ENCODE measurements at regions not wholly inside any gene's neighbourhood (a gene's known extent, or its start where the extent isn't known, plus 50 kb on each side); places are given as distances from the start of the nearest gene placed in this dataset.
A peak's percentile ranks its signal among the peaks of the same experiment; 100 is the strongest.

GRCh38 chr1:83807231-83807630 lies 191.7 kb downstream of the TTLL7 start:
- Histone ChIP-seq H3K36me3 (replicated peaks in 1 of 2; ENCODE audit: control insufficient read depth in 2 of 2, insufficient read depth in 2 of 2, low read length in 2 of 2) (no peaks in the 10 kb centered on the region), H3K4me1 (ENCODE audit: control insufficient read depth in 2 of 2, insufficient read depth in 1 of 2, low read depth in 1 of 2, low read length in 2 of 2) (peaks cover 2 to 10% of the 10 kb centered on the region in 2 donors), H3K27me3 (ENCODE audit: control insufficient read depth in 3 of 3, insufficient read depth in 3 of 3, low read depth in 1 of 3, low read length in 3 of 3) (no peaks in the 10 kb centered on the region), H3K14ac (ENCODE audit: low read length) (no peak overlapping the region), H2AK5ac (ENCODE audit: low read depth, low read length) (no peak overlapping the region), H2BK5ac (ENCODE audit: low read length) (no peak overlapping the region), H3K4me3 (ENCODE audit: low read length in 2 of 2) (no peak overlapping the region), H2BK15ac (ENCODE audit: low read length) (no peak overlapping the region), H2AFZ (ENCODE audit: low read length) (no peak overlapping the region), H3K4me2 (ENCODE audit: insufficient read depth, low read length, poor library complexity, severe bottlenecking) (no peak overlapping the region), H4K91ac (ENCODE audit: low read depth, low read length, poor library complexity) (no peak overlapping the region), H3K79me1 (ENCODE audit: low read depth, low read length) (no peaks in the 10 kb centered on the region), H3K9me3 (replicated peaks in 1 of 2; ENCODE audit: control insufficient read depth in 2 of 2, insufficient read depth in 1 of 2, low read depth in 1 of 2, low read length in 2 of 2) (no peaks in the 10 kb centered on the region), H3K18ac (ENCODE audit: low read length) (no peak overlapping the region), H3K9ac (ENCODE audit: low read depth, low read length, poor library complexity) (no peak overlapping the region), H3K27ac (replicated peaks; ENCODE audit: low read length) (no peak overlapping the region), H3K23ac (ENCODE audit: low read depth, low read length, poor library complexity) (no peak overlapping the region), H3K4ac (ENCODE audit: low read length) (no peak overlapping the region), H2BK12ac (ENCODE audit: low read length) (no peak overlapping the region), H4K8ac (ENCODE audit: low read depth, low read length) (no peak overlapping the region), H2BK120ac (ENCODE audit: low read depth, low read length) (no peak overlapping the region)
- WGBS, 2 donors (ENCODE audit: extremely low coverage in 2 of 2, insufficient read length in 2 of 2, insufficient replicate concordance in 1 of 2), result no CpG with 5 or more reads among the region's 1 CpG
- DNase-seq (ENCODE audit: low spot score), result no peak

GRCh38 chr1:83805921-83806320 lies 193.0 kb downstream of the TTLL7 start:
- H3K14ac ChIP-seq (ENCODE audit: low read length), result no peak overlapping the region
- H3K4me3 ChIP-seq (ENCODE audit: low read length in 2 of 2), result no peak overlapping the region
- no peaks in the 10 kb centered on the region for H3K36me3 ChIP-seq (replicated peaks in 1 of 2; ENCODE audit: control insufficient read depth in 2 of 2, insufficient read depth in 2 of 2, low read length in 2 of 2)
- no peak overlapping the region for H3K27ac ChIP-seq (replicated peaks; ENCODE audit: low read length)
- H2AFZ ChIP-seq (ENCODE audit: low read length), result no peak overlapping the region
- no peak overlapping the region for H2BK120ac ChIP-seq (ENCODE audit: low read depth, low read length)
- no peak overlapping the region for H4K8ac ChIP-seq (ENCODE audit: low read depth, low read length)
- no peaks in the 10 kb centered on the region for H3K79me1 ChIP-seq (ENCODE audit: low read depth, low read length)
- H3K4me1 ChIP-seq (ENCODE audit: control insufficient read depth in 2 of 2, insufficient read depth in 1 of 2, low read depth in 1 of 2, low read length in 2 of 2), result peaks cover 2 to 10% of the 10 kb centered on the region in 2 donors
- H2BK5ac ChIP-seq (ENCODE audit: low read length), result no peak overlapping the region
- no peaks in the 10 kb centered on the region for H3K27me3 ChIP-seq (ENCODE audit: control insufficient read depth in 3 of 3, insufficient read depth in 3 of 3, low read depth in 1 of 3, low read length in 3 of 3)
- no peaks in the 10 kb centered on the region for H3K9me3 ChIP-seq (replicated peaks in 1 of 2; ENCODE audit: control insufficient read depth in 2 of 2, insufficient read depth in 1 of 2, low read depth in 1 of 2, low read length in 2 of 2)
- H2BK12ac ChIP-seq (ENCODE audit: low read length), result no peak overlapping the region
- H3K18ac ChIP-seq (ENCODE audit: low read length), result no peak overlapping the region
- no peak overlapping the region for H2BK15ac ChIP-seq (ENCODE audit: low read length)
- no peak overlapping the region for H2AK5ac ChIP-seq (ENCODE audit: low read depth, low read length)
- WGBS, 2 donors (ENCODE audit: extremely low coverage in 2 of 2, insufficient read length in 2 of 2, insufficient replicate concordance in 1 of 2), result no CpG with 5 or more reads among the region's 4 CpGs
- H3K23ac ChIP-seq (ENCODE audit: low read depth, low read length, poor library complexity), result no peak overlapping the region
- DNase-seq (ENCODE audit: low spot score), result no peak
- H3K4ac ChIP-seq (ENCODE audit: low read length), result no peak overlapping the region
- H3K9ac ChIP-seq (ENCODE audit: low read depth, low read length, poor library complexity), result no peak overlapping the region
- H3K4me2 ChIP-seq (ENCODE audit: insufficient read depth, low read length, poor library complexity, severe bottlenecking), result no peak overlapping the region
- H4K91ac ChIP-seq (ENCODE audit: low read depth, low read length, poor library complexity), result no peak overlapping the region

- Histone ChIP-seq H4K8ac (ENCODE audit: low read depth, low read length) (no peak overlapping the region), H3K4me1 (ENCODE audit: control insufficient read depth in 2 of 2, insufficient read depth in 1 of 2, low read depth in 1 of 2, low read length in 2 of 2) (peaks cover 13 to 21% of the 10 kb centered on the region in 2 donors), H3K4me2 (ENCODE audit: insufficient read depth, low read length, poor library complexity, severe bottlenecking) (no peak overlapping the region), H3K79me1 (ENCODE audit: low read depth, low read length) (no peaks in the 10 kb centered on the region), H2AFZ (ENCODE audit: low read length) (peak overlapping the region; percentile 3), H3K27me3 (ENCODE audit: control insufficient read depth in 3 of 3, insufficient read depth in 3 of 3, low read depth in 1 of 3, low read length in 3 of 3) (no peaks in the 10 kb centered on the region), H3K4me3 (ENCODE audit: low read length in 2 of 2) (no peak overlapping the region), H2BK15ac (ENCODE audit: low read length) (no peak overlapping the region), H3K18ac (ENCODE audit: low read length) (no peak overlapping the region), H3K4ac (ENCODE audit: low read length) (no peak overlapping the region), H2BK12ac (ENCODE audit: low read length) (no peak overlapping the region), H3K9me3 (replicated peaks in 1 of 2; ENCODE audit: control insufficient read depth in 2 of 2, insufficient read depth in 1 of 2, low read depth in 1 of 2, low read length in 2 of 2) (no peaks in the 10 kb centered on the region), H3K14ac (ENCODE audit: low read length) (no peak overlapping the region), H3K27ac (replicated peaks; ENCODE audit: low read length) (no peak overlapping the region), H3K36me3 (replicated peaks in 1 of 2; ENCODE audit: control insufficient read depth in 2 of 2, insufficient read depth in 2 of 2, low read length in 2 of 2) (no peaks in the 10 kb centered on the region), H2AK5ac (ENCODE audit: low read depth, low read length) (no peak overlapping the region), H4K91ac (ENCODE audit: low read depth, low read length, poor library complexity) (no peak overlapping the region), H2BK120ac (ENCODE audit: low read depth, low read length) (no peak overlapping the region), H3K23ac (ENCODE audit: low read depth, low read length, poor library complexity) (no peak overlapping the region), H2BK5ac (ENCODE audit: low read length) (no peak overlapping the region), H3K9ac (ENCODE audit: low read depth, low read length, poor library complexity) (no peak overlapping the region)
- no peak for DNase-seq (ENCODE audit: low spot score)
- WGBS, 2 donors (ENCODE audit: extremely low coverage in 2 of 2, insufficient read length in 2 of 2, insufficient replicate concordance in 1 of 2), result no CpG with 5 or more reads among the region's 8 CpGs
Measured at GRCh38 chr1:83802460-83803152, 196.3 kb downstream of the TTLL7 start.

- Histone ChIP-seq H2BK12ac (ENCODE audit: low read length) (no peak overlapping the region), H3K27ac (replicated peaks; ENCODE audit: low read length) (no peak overlapping the region)
Measured at GRCh38 chr1:83802023-83802422, 196.9 kb downstream of the TTLL7 start.

More at GRCh38 chr1:83802023-83802422, 196.9 kb downstream of the TTLL7 start:
- H2AFZ ChIP-seq (ENCODE audit: low read length), result no peak overlapping the region
- H3K27me3 ChIP-seq (ENCODE audit: control insufficient read depth in 3 of 3, insufficient read depth in 3 of 3, low read depth in 1 of 3, low read length in 3 of 3), result no peaks in the 10 kb centered on the region
- H2BK120ac ChIP-seq (ENCODE audit: low read depth, low read length), result no peak overlapping the region
- WGBS, 2 donors (ENCODE audit: extremely low coverage in 2 of 2, insufficient read length in 2 of 2, insufficient replicate concordance in 1 of 2), result no CpG with 5 or more reads among the region's 3 CpGs
- H3K23ac ChIP-seq (ENCODE audit: low read depth, low read length, poor library complexity), result no peak overlapping the region
- H4K91ac ChIP-seq (ENCODE audit: low read depth, low read length, poor library complexity), result no peak overlapping the region
- H4K8ac ChIP-seq (ENCODE audit: low read depth, low read length), result no peak overlapping the region
- H3K9me3 ChIP-seq (replicated peaks in 1 of 2; ENCODE audit: control insufficient read depth in 2 of 2, insufficient read depth in 1 of 2, low read depth in 1 of 2, low read length in 2 of 2), result no peaks in the 10 kb centered on the region
- H3K4me2 ChIP-seq (ENCODE audit: insufficient read depth, low read length, poor library complexity, severe bottlenecking), result no peak overlapping the region
- H3K4me1 ChIP-seq (ENCODE audit: control insufficient read depth in 2 of 2, insufficient read depth in 1 of 2, low read depth in 1 of 2, low read length in 2 of 2), result peaks cover 13 to 21% of the 10 kb centered on the region in 2 donors
- H3K79me1 ChIP-seq (ENCODE audit: low read depth, low read length), result no peaks in the 10 kb centered on the region
- H2AK5ac ChIP-seq (ENCODE audit: low read depth, low read length), result no peak overlapping the region
- H3K18ac ChIP-seq (ENCODE audit: low read length), result no peak overlapping the region
- no peak overlapping the region for H3K4me3 ChIP-seq (ENCODE audit: low read length in 2 of 2)
- no peaks in the 10 kb centered on the region for H3K36me3 ChIP-seq (replicated peaks in 1 of 2; ENCODE audit: control insufficient read depth in 2 of 2, insufficient read depth in 2 of 2, low read length in 2 of 2)
- no peak overlapping the region for H3K4ac ChIP-seq (ENCODE audit: low read length)
- H2BK15ac ChIP-seq (ENCODE audit: low read length), result no peak overlapping the region
- H3K14ac ChIP-seq (ENCODE audit: low read length), result no peak overlapping the region
- H3K9ac ChIP-seq (ENCODE audit: low read depth, low read length, poor library complexity), result no peak overlapping the region
- DNase-seq (ENCODE audit: low spot score), result no peak
- no peak overlapping the region for H2BK5ac ChIP-seq (ENCODE audit: low read length)
